ENCODE measurements at regions not wholly inside any gene's neighbourhood (a gene's known extent, or its start where the extent isn't known, plus 50 kb on each side); places are given as distances from the start of the nearest gene placed in this dataset.

GRCh38 chr14:98786456-98786855, 485.5 kb downstream of the BCL11B start:
- H3K4me3 ChIP-seq (ENCODE audit: low read length) = no peak overlapping the region
- H3K9me2 ChIP-seq (ENCODE audit: insufficient read depth, low read length) = no peaks in the 10 kb centered on the region
- no peak for TF ChIP-seq MXI1 (conservative IDR thresholded peaks at IDR 0.05; ENCODE audit: poor library complexity, severe bottlenecking)
- TF ChIP-seq CTCF (IDR thresholded peaks at IDR 0.05; ENCODE audit: poor library complexity, severe bottlenecking) = no peak
- no peak overlapping the region for H3K27ac ChIP-seq (ENCODE audit: low read length)
- H3K27me3 ChIP-seq (ENCODE audit: insufficient read depth, low read depth, low read length) = no peaks in the 10 kb centered on the region
- H3F3A ChIP-seq (ENCODE audit: insufficient read depth, low read length, poor library complexity, severe bottlenecking) = no peaks in the 10 kb centered on the region
- H3K36me3 ChIP-seq (ENCODE audit: insufficient read depth, low read length) = no peaks in the 10 kb centered on the region
- H3K9ac ChIP-seq (ENCODE audit: low read length) = no peak overlapping the region
- no peaks in the 10 kb centered on the region for H3K9me3 ChIP-seq (ENCODE audit: low read length)
- no peak overlapping the region for H3K4me2 ChIP-seq (ENCODE audit: low read length)
- no peaks in the 10 kb centered on the region for H3K79me2 ChIP-seq (replicated peaks; ENCODE audit: insufficient read depth, low read length)
- no peaks in the 10 kb centered on the region for H4K20me1 ChIP-seq (ENCODE audit: insufficient read depth)
- no peak overlapping the region for H2AFZ ChIP-seq (ENCODE audit: low read depth, low read length)

- H3F3A ChIP-seq (ENCODE audit: insufficient read depth, low read length, poor library complexity, severe bottlenecking) = no peaks in the 10 kb centered on the region
- H3K9me3 ChIP-seq (ENCODE audit: low read length) = no peaks in the 10 kb centered on the region
- no peaks in the 10 kb centered on the region for H3K79me2 ChIP-seq (replicated peaks; ENCODE audit: insufficient read depth, low read length)
- H3K9ac ChIP-seq (ENCODE audit: low read length) = no peak overlapping the region
- H2AFZ ChIP-seq (ENCODE audit: low read depth, low read length) = no peak overlapping the region
- no peak overlapping the region for H3K4me2 ChIP-seq (ENCODE audit: low read length)
- no peaks in the 10 kb centered on the region for H3K36me3 ChIP-seq (ENCODE audit: insufficient read depth, low read length)
- H3K27me3 ChIP-seq (ENCODE audit: insufficient read depth, low read depth, low read length) = no peaks in the 10 kb centered on the region
- H3K4me3 ChIP-seq (ENCODE audit: low read length) = no peak overlapping the region
- no peaks in the 10 kb centered on the region for H4K20me1 ChIP-seq (ENCODE audit: insufficient read depth)
- no peaks in the 10 kb centered on the region for H3K9me2 ChIP-seq (ENCODE audit: insufficient read depth, low read length)
- TF ChIP-seq TAF1 (IDR thresholded peaks at IDR 0.05; ENCODE audit: low read depth) = no peak
- no peak overlapping the region for H3K27ac ChIP-seq (ENCODE audit: low read length)
Measured at GRCh38 chr14:98791661-98792060, 480.3 kb downstream of the BCL11B start.

GRCh38 chr14:98792171-98792570, 479.8 kb downstream of the BCL11B start:
- Histone ChIP-seq H3K9me2 (ENCODE audit: insufficient read depth, low read length) (no peaks in the 10 kb centered on the region), H3K27ac (ENCODE audit: low read length) (no peak overlapping the region), H3K79me2 (replicated peaks; ENCODE audit: insufficient read depth, low read length) (no peaks in the 10 kb centered on the region), H3K36me3 (ENCODE audit: insufficient read depth, low read length) (no peaks in the 10 kb centered on the region), H3F3A (ENCODE audit: insufficient read depth, low read length, poor library complexity, severe bottlenecking) (no peaks in the 10 kb centered on the region), H3K4me2 (ENCODE audit: low read length) (no peak overlapping the region), H3K9ac (ENCODE audit: low read length) (no peak overlapping the region), H3K4me3 (ENCODE audit: low read length) (no peak overlapping the region), H3K27me3 (ENCODE audit: insufficient read depth, low read depth, low read length) (no peaks in the 10 kb centered on the region), H4K20me1 (ENCODE audit: insufficient read depth) (no peaks in the 10 kb centered on the region), H2AFZ (ENCODE audit: low read depth, low read length) (no peak overlapping the region), H3K9me3 (ENCODE audit: low read length) (no peaks in the 10 kb centered on the region)
- no peak for TF ChIP-seq POLR2AphosphoS5 (IDR thresholded peaks at IDR 0.05)
- no peak for TF ChIP-seq EP300 (conservative IDR thresholded peaks at IDR 0.05; ENCODE audit: poor library complexity, severe bottlenecking)
- no peak for TF ChIP-seq RAD21 (conservative IDR thresholded peaks at IDR 0.05)
- no peak for TF ChIP-seq SMC3 (conservative IDR thresholded peaks at IDR 0.05; ENCODE audit: poor library complexity)
- no peak for TF ChIP-seq EZH2 (IDR thresholded peaks at IDR 0.05; ENCODE audit: borderline replicate concordance, insufficient read depth, low read length, poor library complexity, severe bottlenecking)

- TF ChIP-seq MXI1 (conservative IDR thresholded peaks at IDR 0.05; ENCODE audit: poor library complexity, severe bottlenecking) (no peak), EZH2 (IDR thresholded peaks at IDR 0.05; ENCODE audit: borderline replicate concordance, insufficient read depth, low read length, poor library complexity, severe bottlenecking) (no peak), EP300 (conservative IDR thresholded peaks at IDR 0.05; ENCODE audit: poor library complexity, severe bottlenecking) (no peak), RAD21 (conservative IDR thresholded peaks at IDR 0.05) (no peak), CTCF (IDR thresholded peaks at IDR 0.05; ENCODE audit: poor library complexity, severe bottlenecking) (no peak), REST (IDR thresholded peaks at IDR 0.05; ENCODE audit: borderline replicate concordance) (no peak), POLR2AphosphoS5 (IDR thresholded peaks at IDR 0.05) (no peak), SMC3 (conservative IDR thresholded peaks at IDR 0.05; ENCODE audit: poor library complexity) (no peak), TAF1 (IDR thresholded peaks at IDR 0.05; ENCODE audit: low read depth) (no peak)
- Histone ChIP-seq H3K4me3 (ENCODE audit: low read length) (no peak overlapping the region), H4K20me1 (ENCODE audit: insufficient read depth) (no peaks in the 10 kb centered on the region), H3K9ac (ENCODE audit: low read length) (no peak overlapping the region), H3K36me3 (ENCODE audit: insufficient read depth, low read length) (no peaks in the 10 kb centered on the region), H3F3A (ENCODE audit: insufficient read depth, low read length, poor library complexity, severe bottlenecking) (no peaks in the 10 kb centered on the region), H2AFZ (ENCODE audit: low read depth, low read length) (no peak overlapping the region), H3K9me2 (ENCODE audit: insufficient read depth, low read length) (no peaks in the 10 kb centered on the region), H3K79me2 (replicated peaks; ENCODE audit: insufficient read depth, low read length) (no peaks in the 10 kb centered on the region), H3K27me3 (ENCODE audit: insufficient read depth, low read depth, low read length) (no peaks in the 10 kb centered on the region), H3K9me3 (ENCODE audit: low read length) (no peaks in the 10 kb centered on the region), H3K27ac (ENCODE audit: low read length) (no peak overlapping the region), H3K4me2 (ENCODE audit: low read length) (no peak overlapping the region)
Measured at GRCh38 chr14:98798099-98798498, 473.9 kb downstream of the BCL11B start.

Measured in neural cell (in vitro differentiated cells).